ENCODE measurements at regions not wholly inside any gene's neighbourhood (a gene's known extent, or its start where the extent isn't known, plus 50 kb on each side); places are given as distances from the start of the nearest gene placed in this dataset.

GRCh38 chr2:137799600-137799999 lies 164.7 kb upstream of the HNMT start:
- POLR2A ChIA-PET = no interaction called here

DNA sequence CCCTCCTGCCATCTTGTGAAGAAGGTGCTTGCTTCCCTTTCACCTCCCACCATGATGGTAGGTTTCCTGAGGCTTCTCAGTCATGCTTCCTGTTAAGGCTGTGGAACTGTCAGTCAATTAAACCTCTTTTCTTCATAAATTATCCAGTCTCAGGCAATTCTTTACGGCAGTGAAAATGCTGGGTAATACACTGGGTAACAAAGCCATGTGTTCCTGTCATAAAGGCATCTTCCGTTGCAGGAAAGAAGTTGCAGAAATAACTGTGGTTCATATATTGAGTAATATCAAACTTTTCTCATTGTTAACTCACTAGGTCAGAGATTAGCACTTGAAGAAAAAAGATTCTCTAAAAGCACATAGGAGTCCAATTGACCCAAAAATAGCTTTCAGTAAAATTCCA lies 163.9 kb upstream of the HNMT start:
- no peak for ATAC-seq
- H3K36me3 Mint-ChIP-seq (ENCODE audit: low read depth) = no peaks in the 10 kb centered on the region
- POLR2A ChIA-PET = no interaction called here
- no peak overlapping the region for H3K4me3 Mint-ChIP-seq
- no peaks in the 10 kb centered on the region for H3K9me3 Mint-ChIP-seq (ENCODE audit: insufficient read depth)
- CTCF ChIA-PET = no interaction called here
- no peak for DNase-seq
- no peaks in the 10 kb centered on the region for H3K4me1 Mint-ChIP-seq (ENCODE audit: low read depth)
- no peaks in the 10 kb centered on the region for H3K27me3 Mint-ChIP-seq (ENCODE audit: low read depth)
- no peak overlapping the region for H3K27ac Mint-ChIP-seq

More at GRCh38 chr2:137799600-137799999, 164.7 kb upstream of the HNMT start:
- Mint-ChIP-seq H3K4me1 (ENCODE audit: low read depth) (no peaks in the 10 kb centered on the region), H3K9me3 (ENCODE audit: insufficient read depth) (no peaks in the 10 kb centered on the region), H3K27me3 (ENCODE audit: low read depth) (no peaks in the 10 kb centered on the region), H3K36me3 (ENCODE audit: low read depth) (no peaks in the 10 kb centered on the region), H3K4me3 (no peak overlapping the region), H3K27ac (no peak overlapping the region)
- CTCF ChIA-PET = no interaction called here
- no peak for ATAC-seq
- DNase-seq = no peak

DNA sequence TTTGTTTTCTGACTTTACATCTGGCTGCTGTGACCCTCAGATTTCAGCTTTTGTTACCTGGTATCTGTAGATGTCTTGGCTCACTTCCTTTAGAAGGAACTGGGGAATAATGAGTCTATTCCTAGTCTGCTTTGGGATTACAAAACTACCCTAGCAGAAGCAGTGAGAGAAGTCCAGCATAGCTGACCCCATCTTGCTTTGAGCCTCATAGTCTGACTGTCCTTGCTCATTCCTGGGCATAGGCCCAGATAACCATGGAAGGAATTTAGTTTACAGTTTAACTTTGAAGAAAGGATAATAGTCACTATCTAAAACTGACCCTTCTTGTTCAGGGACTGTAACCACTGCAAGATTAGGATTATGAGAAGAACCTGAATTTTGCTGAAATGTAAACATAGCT lies 163.0 kb upstream of the HNMT start:
- no peaks in the 10 kb centered on the region for H3K9me3 Mint-ChIP-seq (ENCODE audit: insufficient read depth)
- H3K4me1 Mint-ChIP-seq (ENCODE audit: low read depth) = no peaks in the 10 kb centered on the region
- H3K27me3 Mint-ChIP-seq (ENCODE audit: low read depth) = no peaks in the 10 kb centered on the region
- no peaks in the 10 kb centered on the region for H3K36me3 Mint-ChIP-seq (ENCODE audit: low read depth)
- ATAC-seq = no peak
- H3K4me3 Mint-ChIP-seq = no peak overlapping the region
- no peak overlapping the region for H3K27ac Mint-ChIP-seq
- ChIA-PET CTCF (no interaction called here), POLR2A (no interaction called here)
- DNase-seq = no peak

GRCh38 chr2:137802038-137802437 lies 162.2 kb upstream of the HNMT start:
- CTCF ChIA-PET = no interaction called here

GRCh38 chr2:137806068-137806805 lies 158.0 kb upstream of the HNMT start:
- no peak for ATAC-seq
- no peak overlapping the region for H3K4me3 Mint-ChIP-seq
- no peak overlapping the region for H3K27ac Mint-ChIP-seq
- POLR2A ChIA-PET = no interaction called here
- CTCF ChIA-PET = no interaction called here
- DNase-seq = no peak
- H3K36me3 Mint-ChIP-seq (ENCODE audit: low read depth) = no peaks in the 10 kb centered on the region
- H3K4me1 Mint-ChIP-seq (ENCODE audit: low read depth) = no peaks in the 10 kb centered on the region
- no peaks in the 10 kb centered on the region for H3K9me3 Mint-ChIP-seq (ENCODE audit: insufficient read depth)
- no peaks in the 10 kb centered on the region for H3K27me3 Mint-ChIP-seq (ENCODE audit: low read depth)

More at GRCh38 chr2:137802038-137802437, 162.2 kb upstream of the HNMT start:
- no peak overlapping the region for H3K4me3 Mint-ChIP-seq
- no peak for ATAC-seq
- no peaks in the 10 kb centered on the region for H3K36me3 Mint-ChIP-seq (ENCODE audit: low read depth)
- H3K9me3 Mint-ChIP-seq (ENCODE audit: insufficient read depth) = no peaks in the 10 kb centered on the region
- no peak overlapping the region for H3K27ac Mint-ChIP-seq
- H3K4me1 Mint-ChIP-seq (ENCODE audit: low read depth) = no peaks in the 10 kb centered on the region
- POLR2A ChIA-PET = no interaction called here
- DNase-seq = no peak
- H3K27me3 Mint-ChIP-seq (ENCODE audit: low read depth) = no peaks in the 10 kb centered on the region

GRCh38 chr2:137809252-137809651 lies 155.0 kb upstream of the HNMT start:
- ATAC-seq (no peak), DNase-seq (no peak)
- Mint-ChIP-seq H3K9me3 (ENCODE audit: insufficient read depth) (no peaks in the 10 kb centered on the region), H3K4me3 (no peak overlapping the region), H3K27ac (no peak overlapping the region), H3K4me1 (ENCODE audit: low read depth) (no peaks in the 10 kb centered on the region), H3K27me3 (ENCODE audit: low read depth) (no peaks in the 10 kb centered on the region), H3K36me3 (ENCODE audit: low read depth) (no peaks in the 10 kb centered on the region)
- ChIA-PET CTCF (no interaction called here), POLR2A (no interaction called here)

- ChIA-PET POLR2A (no interaction called here), CTCF (no interaction called here)
- ATAC-seq (no peak), DNase-seq (no peak)
- Mint-ChIP-seq H3K27me3 (ENCODE audit: low read depth) (no peaks in the 10 kb centered on the region), H3K36me3 (ENCODE audit: low read depth) (no peaks in the 10 kb centered on the region), H3K4me1 (ENCODE audit: low read depth) (no peaks in the 10 kb centered on the region), H3K9me3 (ENCODE audit: insufficient read depth) (no peaks in the 10 kb centered on the region), H3K27ac (no peak overlapping the region), H3K4me3 (no peak overlapping the region)
These were observed 154.4 kb upstream of the HNMT start for GRCh38 chr2:137809837-137810236.

DNA sequence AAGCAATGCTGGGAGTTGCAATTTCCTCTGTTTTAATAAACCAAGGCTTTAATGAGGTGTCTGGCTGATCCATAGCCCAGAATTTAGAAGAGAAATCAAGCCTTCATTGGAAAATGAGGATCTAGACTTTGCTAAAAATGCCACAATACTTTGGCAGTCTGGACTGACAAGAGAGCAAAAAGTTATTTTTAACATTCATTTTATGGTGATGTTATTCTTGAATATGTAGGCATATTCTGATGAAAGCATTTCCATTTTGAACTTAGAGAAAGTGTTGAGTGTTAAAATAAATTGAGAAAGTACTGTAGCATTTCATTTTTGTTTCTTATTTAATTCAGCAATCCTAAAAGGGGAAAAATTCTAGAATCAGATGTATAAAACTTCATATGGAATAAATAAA lies 151.8 kb upstream of the HNMT start:
- DNase-seq (no peak), ATAC-seq (no peak)
- no peaks in the 10 kb centered on the region for H3K9me3 Mint-ChIP-seq (ENCODE audit: insufficient read depth)
- no peak overlapping the region for H3K27ac Mint-ChIP-seq
- H3K4me1 Mint-ChIP-seq (ENCODE audit: low read depth) = no peaks in the 10 kb centered on the region
- H3K4me3 Mint-ChIP-seq = no peak overlapping the region
- H3K27me3 Mint-ChIP-seq (ENCODE audit: low read depth) = peaks cover 1% of the 10 kb centered on the region
- H3K36me3 Mint-ChIP-seq (ENCODE audit: low read depth) = no peaks in the 10 kb centered on the region
- POLR2A ChIA-PET = no interaction called here
- CTCF ChIA-PET = no interaction called here

GRCh38 chr2:137813176-137813575 lies 151.1 kb upstream of the HNMT start:
- Mint-ChIP-seq H3K9me3 (ENCODE audit: insufficient read depth) (no peaks in the 10 kb centered on the region), H3K27ac (no peak overlapping the region), H3K27me3 (ENCODE audit: low read depth) (peaks cover 4% of the 10 kb centered on the region), H3K4me1 (ENCODE audit: low read depth) (no peaks in the 10 kb centered on the region), H3K36me3 (ENCODE audit: low read depth) (no peaks in the 10 kb centered on the region), H3K4me3 (no peak overlapping the region)
- CTCF ChIA-PET = no interaction called here
- no peak for DNase-seq
- no peak for ATAC-seq
- POLR2A ChIA-PET = no interaction called here

GRCh38 chr2:137817058-137817457 lies 147.2 kb upstream of the HNMT start:
- no peaks in the 10 kb centered on the region for H3K9me3 Mint-ChIP-seq (ENCODE audit: insufficient read depth)
- CTCF ChIA-PET = interaction anchor here (0.6 kb wide), 1 partner anchor 1394 kb away, joined by 4 read pairs; no protein-coding TSS in a partner anchor
- H3K4me1 Mint-ChIP-seq (ENCODE audit: low read depth) = no peaks in the 10 kb centered on the region
- no peak overlapping the region for H3K27ac Mint-ChIP-seq
- DNase-seq (no peak), ATAC-seq (no peak)
- POLR2A ChIA-PET = no interaction called here
- no peak overlapping the region for H3K4me3 Mint-ChIP-seq
- peaks cover 4% of the 10 kb centered on the region for H3K27me3 Mint-ChIP-seq (ENCODE audit: low read depth)
- H3K36me3 Mint-ChIP-seq (ENCODE audit: low read depth) = no peaks in the 10 kb centered on the region

DNA sequence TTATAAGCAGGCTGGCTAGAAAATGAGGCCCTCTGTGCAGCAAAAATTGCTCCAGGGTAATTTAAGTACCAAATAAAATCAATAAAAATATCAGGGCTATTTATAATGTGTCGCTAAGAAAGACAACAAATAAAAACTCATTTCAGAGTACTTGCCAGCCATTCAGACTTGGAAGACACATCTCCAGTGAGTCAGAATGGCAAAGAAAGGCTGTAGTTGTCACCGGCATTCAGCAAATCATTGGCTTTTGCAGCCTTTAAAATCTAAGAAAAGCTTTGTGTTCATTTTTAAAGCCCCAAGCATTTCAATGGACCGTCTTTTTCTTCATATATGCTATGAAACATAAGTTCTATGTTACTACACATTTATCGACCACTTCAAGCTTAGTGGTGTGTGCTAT lies 141.1 kb upstream of the HNMT start:
- Mint-ChIP-seq H3K4me1 (ENCODE audit: low read depth) (no peaks in the 10 kb centered on the region), H3K27ac (no peak overlapping the region), H3K36me3 (ENCODE audit: low read depth) (no peaks in the 10 kb centered on the region), H3K27me3 (ENCODE audit: low read depth) (no peaks in the 10 kb centered on the region), H3K9me3 (ENCODE audit: insufficient read depth) (no peaks in the 10 kb centered on the region), H3K4me3 (no peak overlapping the region)
- CTCF ChIA-PET = no interaction called here
- ATAC-seq (no peak), DNase-seq (no peak)
- POLR2A ChIA-PET = no interaction called here

- H3K4me1 Mint-ChIP-seq (ENCODE audit: low read depth) = no peaks in the 10 kb centered on the region
- CTCF ChIA-PET = no interaction called here
- H3K27me3 Mint-ChIP-seq (ENCODE audit: low read depth) = no peaks in the 10 kb centered on the region
- no peak for DNase-seq
- no peak overlapping the region for H3K27ac Mint-ChIP-seq
- no peak overlapping the region for H3K4me3 Mint-ChIP-seq
- POLR2A ChIA-PET = no interaction called here
- H3K36me3 Mint-ChIP-seq (ENCODE audit: low read depth) = no peaks in the 10 kb centered on the region
- ATAC-seq = no peak
- H3K9me3 Mint-ChIP-seq (ENCODE audit: insufficient read depth) = no peaks in the 10 kb centered on the region
These were observed 139.8 kb upstream of the HNMT start for GRCh38 chr2:137824501-137824900.

Measured in activated CD8-positive, alpha-beta T cell treated with anti-CD3 and anti-CD28 coated beads, Interleukin-2, amount 10 ng/mL, durations not matched to agents 7 days and 5 days (primary cell).